ENCODE measurements at regions not wholly inside any gene's neighbourhood (a gene's known extent, or its start where the extent isn't known, plus 50 kb on each side); places are given as distances from the start of the nearest gene placed in this dataset.

DNA sequence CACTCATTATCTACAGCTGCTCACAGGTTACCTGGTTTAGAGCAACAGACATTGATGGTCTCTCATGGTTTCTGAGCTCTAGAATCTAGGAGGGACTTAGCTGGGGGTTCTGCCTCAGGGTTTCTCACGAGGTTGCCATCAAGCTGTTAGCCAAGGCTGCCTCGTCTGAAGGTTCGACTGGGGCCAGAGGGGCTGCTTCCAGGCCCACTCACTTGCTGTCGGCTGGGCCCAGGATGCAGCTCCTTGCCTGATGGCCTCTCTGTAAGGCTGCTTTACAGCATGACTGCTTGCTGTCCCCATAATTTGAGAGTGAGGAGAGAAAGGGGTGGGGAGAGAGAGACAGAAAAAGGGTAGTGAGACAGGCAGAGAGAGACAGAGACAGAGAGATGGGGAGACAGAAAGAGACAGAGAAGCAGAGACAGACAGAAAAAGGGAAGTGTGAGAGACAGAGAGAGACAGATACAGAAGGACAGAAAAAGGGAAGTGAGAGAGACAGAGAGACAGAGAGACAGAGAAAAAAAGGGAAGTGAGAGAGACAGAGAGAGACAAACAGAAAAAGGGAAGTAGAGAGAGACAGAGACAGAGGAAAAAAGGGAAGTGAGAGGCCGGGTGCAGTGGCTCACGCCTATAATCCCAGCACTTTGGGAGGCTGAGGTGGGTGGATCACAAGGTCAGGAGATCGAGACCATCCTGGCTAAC, 106.8 kb upstream of the C1orf174 start:
- Histone ChIP-seq H3K27me3 (ENCODE audit: control insufficient read depth in 2 of 2, insufficient read depth in 2 of 2, low read length in 2 of 2) (no peaks in the 10 kb centered on the region), H3K36me3 (ENCODE audit: control insufficient read depth in 2 of 2, extremely low read depth in 1 of 2, insufficient read depth in 2 of 2, low read length in 2 of 2) (no peaks in the 10 kb centered on the region), H3K9me3 (replicated peaks; ENCODE audit: control insufficient read depth, insufficient read depth, low read length) (peaks cover 7% of the 10 kb centered on the region), H3K4me2 (ENCODE audit: insufficient read depth, low read length) (no peak overlapping the region), H2AFZ (ENCODE audit: low read depth, low read length) (no peak overlapping the region), H3K9ac (replicated peaks; ENCODE audit: extremely low read depth, insufficient read depth, low read length) (no peak overlapping the region), H3K27ac (ENCODE audit: insufficient read depth, low read depth, low read length) (no peak overlapping the region), H3K4me1 (ENCODE audit: control insufficient read depth, extremely low read depth, insufficient read depth, low read length) (no peaks in the 10 kb centered on the region), H3K79me2 (ENCODE audit: control insufficient read depth, insufficient read depth, low read length) (no peaks in the 10 kb centered on the region), H3K4me3 (replicated peaks in 1 of 3; ENCODE audit: insufficient read depth in 1 of 3, low read depth in 1 of 3, low read length in 3 of 3) (no peak overlapping the region), H3K9me1 (replicated peaks; ENCODE audit: control insufficient read depth, extremely low read depth, insufficient read depth, low read length) (no peaks in the 10 kb centered on the region), H4K20me1 (replicated peaks; ENCODE audit: control insufficient read depth, extremely low read depth, insufficient read depth, low read length) (no peaks in the 10 kb centered on the region)
- ChIA-PET POLR2A (no interaction called here), CTCF (no interaction called here)
- dilution Hi-C loops (cut with MboI; ENCODE audit: extremely low pct_ligation_motif_present, low sequenced_read_pairs) = no loop called here
- no peak for TF ChIP-seq MAX (IDR thresholded peaks at IDR 0.05; ENCODE audit: insufficient read depth, insufficient read length)
- TF ChIP-seq POLR2AphosphoS5 (IDR thresholded peaks at IDR 0.05; ENCODE audit: insufficient read depth, low read depth, low read length) = no peak
- TF ChIP-seq POLR2A (IDR thresholded peaks at IDR 0.05; ENCODE audit: low read depth, low read length) = no peak
- TF ChIP-seq CTCF (IDR thresholded peaks at IDR 0.05; ENCODE audit: extremely low read depth in 1 of 2, insufficient read depth in 1 of 2, low read depth in 1 of 2, low read length in 2 of 2) = no peak
- no peak for TF ChIP-seq JUN (IDR thresholded peaks at IDR 0.05; ENCODE audit: borderline replicate concordance, insufficient read depth, insufficient read length, low read depth)
- no peak for TF ChIP-seq EZH2 (IDR thresholded peaks at IDR 0.05; ENCODE audit: borderline replicate concordance, low read depth, low read length, severe bottlenecking)
- TF ChIP-seq FOS (IDR thresholded peaks at IDR 0.05; ENCODE audit: borderline replicate concordance, insufficient read depth, low read length) = no peak
- no peak for TF ChIP-seq MYC (IDR thresholded peaks at IDR 0.05; ENCODE audit: low read depth, low read length)
- no peak for TF ChIP-seq GATA2 (IDR thresholded peaks at IDR 0.05; ENCODE audit: insufficient read depth, insufficient read length, low read depth, low read length)
- BruUV-seq (replicated peaks) = no TSS peak
- FAIRE-seq (no peak), DNase-seq (ENCODE audit: low read depth, low spot score) (no peak)
- intact Hi-C loops (cut with micrococcal nuclease) = no loop called here
